ENCODE measurements at regions not wholly inside any gene's neighbourhood (a gene's known extent, or its start where the extent isn't known, plus 50 kb on each side); places are given as distances from the start of the nearest gene placed in this dataset.
"Not testable (repeated sequence)": the region's sequence is repeated elsewhere in the genome, so short reads cannot be mapped to it uniquely, and the experiment has no call there.

DNA sequence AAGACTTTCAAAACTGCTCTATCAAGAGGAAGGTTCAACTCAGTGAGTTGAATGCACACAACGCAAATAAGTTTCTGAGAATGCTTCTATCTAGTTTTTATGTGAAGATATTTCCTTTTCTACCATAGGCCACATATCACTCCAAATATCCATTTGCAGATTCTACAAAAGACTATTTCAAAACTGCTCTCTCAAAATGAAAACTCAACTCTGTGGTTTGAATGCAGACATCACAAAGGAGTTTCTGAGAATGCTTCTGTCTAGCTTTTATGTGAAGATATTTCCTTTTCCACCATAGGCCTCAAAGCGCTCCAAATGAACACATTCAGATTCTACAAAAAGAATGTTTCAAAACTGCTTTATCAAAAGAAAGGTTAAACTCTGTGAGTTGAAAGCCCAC lies 1093.1 kb upstream of the DEFB115 start:
- DNase-seq (ENCODE audit: low spot score); in situ Hi-C loops (cut with MboI; ENCODE audit: low sequenced_read_pairs, unreplicated experiment): not testable (repeated sequence)

- in situ Hi-C loops (cut with MboI; ENCODE audit: low sequenced_read_pairs, unreplicated experiment), result no loop called here
- TF ChIP-seq, protein P1, sequence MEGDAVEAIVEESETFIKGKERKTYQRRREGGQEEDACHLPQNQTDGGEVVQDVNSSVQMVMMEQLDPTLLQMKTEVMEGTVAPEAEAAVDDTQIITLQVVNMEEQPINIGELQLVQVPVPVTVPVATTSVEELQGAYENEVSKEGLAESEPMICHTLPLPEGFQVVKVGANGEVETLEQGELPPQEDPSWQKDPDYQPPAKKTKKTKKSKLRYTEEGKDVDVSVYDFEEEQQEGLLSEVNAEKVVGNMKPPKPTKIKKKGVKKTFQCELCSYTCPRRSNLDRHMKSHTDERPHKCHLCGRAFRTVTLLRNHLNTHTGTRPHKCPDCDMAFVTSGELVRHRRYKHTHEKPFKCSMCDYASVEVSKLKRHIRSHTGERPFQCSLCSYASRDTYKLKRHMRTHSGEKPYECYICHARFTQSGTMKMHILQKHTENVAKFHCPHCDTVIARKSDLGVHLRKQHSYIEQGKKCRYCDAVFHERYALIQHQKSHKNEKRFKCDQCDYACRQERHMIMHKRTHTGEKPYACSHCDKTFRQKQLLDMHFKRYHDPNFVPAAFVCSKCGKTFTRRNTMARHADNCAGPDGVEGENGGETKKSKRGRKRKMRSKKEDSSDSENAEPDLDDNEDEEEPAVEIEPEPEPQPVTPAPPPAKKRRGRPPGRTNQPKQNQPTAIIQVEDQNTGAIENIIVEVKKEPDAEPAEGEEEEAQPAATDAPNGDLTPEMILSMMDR (IDR thresholded peaks at IDR 0.05; ENCODE audit: borderline replicate concordance, control extremely low read depth, extremely low read depth, insufficient read depth, missing control alignments), result no peak
- no peak for DNase-seq (ENCODE audit: low spot score)
Measured at GRCh38 chr20:30167540-30167939, 1089.9 kb upstream of the DEFB115 start.

DNA sequence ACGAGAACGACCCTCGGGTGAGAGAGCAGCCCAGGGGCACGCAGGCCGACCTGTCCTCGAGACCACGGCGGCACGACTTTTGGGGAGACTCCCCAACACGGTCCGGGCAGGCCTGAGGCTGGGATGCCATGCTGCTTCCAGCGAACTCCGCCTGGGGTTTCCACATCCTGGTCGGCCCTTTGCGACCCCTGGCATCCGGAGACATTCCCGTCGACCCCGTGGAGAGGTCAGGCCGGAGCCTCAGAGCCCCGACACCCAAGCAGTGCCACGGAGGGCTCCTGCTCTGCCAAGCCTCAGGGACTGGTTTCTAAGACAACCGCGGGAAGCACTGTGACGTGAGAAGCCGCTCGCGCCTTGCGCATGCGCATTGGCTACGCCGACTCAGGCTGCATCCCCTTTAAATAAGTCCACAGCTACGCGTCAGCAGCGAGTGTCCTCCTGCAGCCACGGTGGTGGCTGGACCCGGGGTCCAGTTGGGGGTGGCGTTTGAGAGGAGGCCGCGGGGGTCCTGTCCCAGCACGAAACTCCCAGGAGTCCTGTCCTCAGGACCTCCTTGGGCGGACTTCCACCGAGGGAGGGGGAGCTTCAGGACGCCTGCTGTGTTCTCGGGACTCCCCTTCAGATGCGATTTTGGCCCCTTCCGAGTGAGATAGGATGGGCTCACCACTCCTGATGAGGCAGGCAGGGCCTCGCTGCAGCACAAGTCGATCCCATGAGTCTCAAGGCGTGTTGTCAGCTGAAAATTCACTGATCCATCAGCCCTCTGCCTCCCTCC lies 1089.3 kb upstream of the DEFB115 start:
- TF ChIP-seq, protein P1 (IDR thresholded peaks at IDR 0.05; ENCODE audit: borderline replicate concordance, control extremely low read depth, extremely low read depth, insufficient read depth, missing control alignments), result no peak
- in situ Hi-C loops (cut with MboI; ENCODE audit: low sequenced_read_pairs, unreplicated experiment), result no loop called here

DNA sequence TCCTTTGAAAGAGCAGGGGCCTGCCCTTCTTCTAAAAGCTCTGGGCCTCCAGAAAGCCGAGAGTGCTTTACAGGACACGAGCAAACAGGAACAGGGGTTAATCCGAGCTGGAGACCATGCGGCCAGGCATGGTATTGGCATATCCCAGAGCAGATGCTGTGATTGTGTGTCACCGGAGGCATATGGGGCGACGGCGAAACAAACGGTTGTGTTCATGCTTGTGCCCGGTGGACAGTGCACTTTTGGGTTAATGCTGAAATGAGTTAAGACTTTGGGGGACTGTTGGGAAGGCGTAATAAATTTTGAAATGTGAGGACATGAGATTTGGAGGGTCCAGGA lies 1088.7 kb upstream of the DEFB115 start:
- in situ Hi-C loops (cut with MboI; ENCODE audit: low sequenced_read_pairs, unreplicated experiment), result no loop called here
- TF ChIP-seq, protein P1 (IDR thresholded peaks at IDR 0.05; ENCODE audit: borderline replicate concordance, control extremely low read depth, extremely low read depth, insufficient read depth, missing control alignments), result no peak
- DNase-seq (ENCODE audit: low spot score), result no peak

More for the DNA sequence above, 1089.3 kb upstream of the DEFB115 start:
- peak; percentile 14 for DNase-seq (ENCODE audit: low spot score)

GRCh38 chr20:30175681-30176080 lies 1081.8 kb upstream of the DEFB115 start:
- no peak for DNase-seq (ENCODE audit: low spot score)
- TF ChIP-seq, protein P1 (IDR thresholded peaks at IDR 0.05; ENCODE audit: borderline replicate concordance, control extremely low read depth, extremely low read depth, insufficient read depth, missing control alignments), result no peak
- in situ Hi-C loops (cut with MboI; ENCODE audit: low sequenced_read_pairs, unreplicated experiment), result no loop called here

DNA sequence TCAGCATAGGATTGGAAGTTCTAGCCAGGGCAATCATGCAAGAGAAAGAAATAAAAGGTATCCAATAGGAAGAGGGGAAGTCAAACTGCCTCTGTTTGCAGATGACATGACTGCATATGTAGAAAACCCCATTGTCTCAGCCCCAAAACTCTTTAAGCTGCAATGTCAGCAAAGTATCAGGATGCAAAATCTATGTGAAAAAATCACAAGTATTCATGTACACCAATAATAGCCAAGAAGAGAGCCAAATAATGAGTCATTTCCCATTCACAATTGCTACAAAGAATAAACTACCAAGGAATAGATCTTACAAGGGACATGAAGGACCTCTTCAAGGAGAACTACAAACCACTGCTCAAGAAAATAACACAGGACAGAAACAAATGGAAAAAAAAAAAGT lies 1074.3 kb upstream of the DEFB115 start:
- in situ Hi-C loops (cut with MboI; ENCODE audit: low sequenced_read_pairs, unreplicated experiment); DNase-seq (ENCODE audit: low spot score): not testable (repeated sequence)

GRCh38 chr20:30191785-30192184 lies 1065.7 kb upstream of the DEFB115 start:
- in situ Hi-C loops (cut with MboI; ENCODE audit: low sequenced_read_pairs, unreplicated experiment); DNase-seq (ENCODE audit: low spot score): not testable (repeated sequence)

GRCh38 chr20:30234477-30234876 lies 1023.0 kb upstream of the DEFB115 start:
- DNase-seq (ENCODE audit: low spot score); in situ Hi-C loops (cut with MboI; ENCODE audit: low sequenced_read_pairs, unreplicated experiment): not testable (repeated sequence)

GRCh38 chr20:30275073-30275472 lies 982.4 kb upstream of the DEFB115 start:
- DNase-seq (ENCODE audit: low spot score); in situ Hi-C loops (cut with MboI; ENCODE audit: low sequenced_read_pairs, unreplicated experiment): not testable (repeated sequence)
